ENCODE measurements at regions not wholly inside any gene's neighbourhood (a gene's known extent, or its start where the extent isn't known, plus 50 kb on each side); places are given as distances from the start of the nearest gene placed in this dataset.

DNA sequence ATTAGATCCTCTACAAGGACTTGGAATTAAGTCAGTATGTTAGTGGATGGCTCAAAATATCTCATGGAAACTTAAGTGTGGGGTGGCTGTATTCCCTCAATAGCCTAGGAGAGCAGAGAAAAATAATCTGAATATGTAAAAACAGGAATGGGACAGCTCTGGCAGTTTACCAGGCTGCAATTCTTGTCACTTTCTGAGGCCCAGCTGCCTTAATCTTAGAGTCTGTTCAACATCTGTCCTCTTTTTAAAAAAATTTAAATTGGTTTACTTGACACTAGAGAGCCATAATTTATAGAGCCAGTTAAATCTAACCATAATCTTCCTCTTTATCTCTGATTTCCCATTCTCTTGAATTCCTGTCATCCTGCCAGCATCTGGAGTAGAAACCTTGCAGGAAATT lies 109.2 kb upstream of the CXCL13 start:
- DNase-seq (ENCODE audit: low read depth, low spot score) = no peak
- Histone ChIP-seq H4K20me1 (replicated peaks; ENCODE audit: control insufficient read depth, extremely low read depth, insufficient read depth, low read length) (no peaks in the 10 kb centered on the region), H3K9me3 (replicated peaks; ENCODE audit: control insufficient read depth, insufficient read depth, low read length) (no peaks in the 10 kb centered on the region), H3K27ac (ENCODE audit: insufficient read depth, low read depth, low read length) (no peak overlapping the region), H3K79me2 (ENCODE audit: control insufficient read depth, insufficient read depth, low read length) (no peaks in the 10 kb centered on the region), H3K9me1 (replicated peaks; ENCODE audit: control insufficient read depth, extremely low read depth, insufficient read depth, low read length) (no peaks in the 10 kb centered on the region), H3K9ac (replicated peaks; ENCODE audit: extremely low read depth, insufficient read depth, low read length) (no peak overlapping the region), H2AFZ (ENCODE audit: low read depth, low read length) (no peak overlapping the region), H3K4me3 (replicated peaks in 1 of 3; ENCODE audit: insufficient read depth in 1 of 3, low read depth in 1 of 3, low read length in 3 of 3) (no peak overlapping the region), H3K4me1 (ENCODE audit: control insufficient read depth, extremely low read depth, insufficient read depth, low read length) (no peaks in the 10 kb centered on the region), H3K36me3 (ENCODE audit: control insufficient read depth in 2 of 2, extremely low read depth in 1 of 2, insufficient read depth in 2 of 2, low read length in 2 of 2) (no peaks in the 10 kb centered on the region), H3K4me2 (ENCODE audit: insufficient read depth, low read length) (no peak overlapping the region), H3K27me3 (ENCODE audit: control insufficient read depth in 2 of 2, insufficient read depth in 2 of 2, low read length in 2 of 2) (no peaks in the 10 kb centered on the region)
- CTCF ChIA-PET = no interaction called here
- intact Hi-C loops (cut with micrococcal nuclease) (no loop called here), dilution Hi-C loops (cut with MboI; ENCODE audit: extremely low pct_ligation_motif_present, low sequenced_read_pairs) (no loop called here)
- POLR2A ChIA-PET = no interaction called here
- TF ChIP-seq, protein P1, sequence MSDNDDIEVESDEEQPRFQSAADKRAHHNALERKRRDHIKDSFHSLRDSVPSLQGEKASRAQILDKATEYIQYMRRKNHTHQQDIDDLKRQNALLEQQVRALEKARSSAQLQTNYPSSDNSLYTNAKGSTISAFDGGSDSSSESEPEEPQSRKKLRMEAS (IDR thresholded peaks at IDR 0.05; ENCODE audit: insufficient read depth, insufficient read length) = no peak
- TF ChIP-seq GATA2 (IDR thresholded peaks at IDR 0.05; ENCODE audit: insufficient read depth, insufficient read length, low read depth, low read length) = no peak
- no peak for TF ChIP-seq JUN (IDR thresholded peaks at IDR 0.05; ENCODE audit: borderline replicate concordance, insufficient read depth, insufficient read length, low read depth)
- FAIRE-seq = no peak
- BruUV-seq (replicated peaks) = no TSS peak

- no peak overlapping the region for H3K4me2 ChIP-seq (ENCODE audit: insufficient read depth, low read length)
- H3K36me3 ChIP-seq (ENCODE audit: control insufficient read depth in 2 of 2, extremely low read depth in 1 of 2, insufficient read depth in 2 of 2, low read length in 2 of 2) = no peaks in the 10 kb centered on the region
- BruUV-seq (replicated peaks) = no TSS peak
- H3K27me3 ChIP-seq (ENCODE audit: control insufficient read depth in 2 of 2, insufficient read depth in 2 of 2, low read length in 2 of 2) = no peaks in the 10 kb centered on the region
- H4K20me1 ChIP-seq (replicated peaks; ENCODE audit: control insufficient read depth, extremely low read depth, insufficient read depth, low read length) = no peaks in the 10 kb centered on the region
- dilution Hi-C loops (cut with MboI; ENCODE audit: extremely low pct_ligation_motif_present, low sequenced_read_pairs) (no loop called here), intact Hi-C loops (cut with micrococcal nuclease) (no loop called here)
- no peak for DNase-seq (ENCODE audit: low read depth, low spot score)
- H2AFZ ChIP-seq (ENCODE audit: low read depth, low read length) = no peak overlapping the region
- no peak overlapping the region for H3K9ac ChIP-seq (replicated peaks; ENCODE audit: extremely low read depth, insufficient read depth, low read length)
- H3K4me3 ChIP-seq (replicated peaks in 1 of 3; ENCODE audit: insufficient read depth in 1 of 3, low read depth in 1 of 3, low read length in 3 of 3) = no peak overlapping the region
- no peaks in the 10 kb centered on the region for H3K9me1 ChIP-seq (replicated peaks; ENCODE audit: control insufficient read depth, extremely low read depth, insufficient read depth, low read length)
- FAIRE-seq = no peak
- H3K79me2 ChIP-seq (ENCODE audit: control insufficient read depth, insufficient read depth, low read length) = no peaks in the 10 kb centered on the region
- CTCF ChIA-PET = no interaction called here
- TF ChIP-seq JUN (IDR thresholded peaks at IDR 0.05; ENCODE audit: borderline replicate concordance, insufficient read depth, insufficient read length, low read depth) = no peak
- TF ChIP-seq GATA2 (IDR thresholded peaks at IDR 0.05; ENCODE audit: insufficient read depth, insufficient read length, low read depth, low read length) = no peak
- no peaks in the 10 kb centered on the region for H3K4me1 ChIP-seq (ENCODE audit: control insufficient read depth, extremely low read depth, insufficient read depth, low read length)
- H3K27ac ChIP-seq (ENCODE audit: insufficient read depth, low read depth, low read length) = no peak overlapping the region
- POLR2A ChIA-PET = no interaction called here
- H3K9me3 ChIP-seq (replicated peaks; ENCODE audit: control insufficient read depth, insufficient read depth, low read length) = no peaks in the 10 kb centered on the region
These were observed 104.8 kb upstream of the CXCL13 start for GRCh38 chr4:77500801-77501200.

Measured in endothelial cell of umbilical vein (primary cell).